HepG2 (cell line): ENCODE measurements at regions not wholly inside any gene's neighbourhood (a gene's known extent, or its start where the extent isn't known, plus 50 kb on each side); places are given as distances from the start of the nearest gene placed in this dataset.
"Not testable (repeated sequence)": the region's sequence is repeated elsewhere in the genome, so short reads cannot be mapped to it uniquely, and the experiment has no call there.

Source experiments
- BRCA1 ChIP-seq: sonication (generic); formaldehyde crosslinking; IDR thresholded peaks from 2 replicates; pipeline ENCODE4 v1.4.0; 2020; ENCODE audit warnings: missing genetic modification reagents
- EZH2 ChIP-seq: conservative IDR thresholded peaks from 2 replicates; pipeline ENCODE4 v1.6.1; 2012; ENCODE audit warnings: mild to moderate bottlenecking, low read depth, low read length, moderate library complexity
- NFE2L2 ChIP-seq: fragments of 150-350 bp; IDR thresholded peaks from 2 replicates; pipeline ENCODE4 v1.6.1; 2014; ENCODE audit warnings: low read length
- POLR2A ChIP-seq, 2 experiments: IDR thresholded peaks; 2 replicates each; pipeline ENCODE4 v1.6.1; 2011; ENCODE audit warnings: low read depth in 2 of 2, low read length in 2 of 2, mild to moderate bottlenecking in 1 of 2, moderate library complexity in 1 of 2; ENCODE audit not compliant: insufficient read depth in 1 of 2
- RFX5 ChIP-seq: IDR thresholded peaks from 2 replicates; pipeline ENCODE4 v1.6.1; 2011; ENCODE audit warnings: low read depth, low read length, improper control_type of control experiment
- STAT6 ChIP-seq: sonication (generic); formaldehyde crosslinking; IDR thresholded peaks from 2 replicates; pipeline ENCODE4 v1.4.0; 2020; ENCODE audit warnings: missing genetic modification reagents, mild to moderate bottlenecking, borderline replicate concordance

GRCh38 chr14:81781798-81782197 lies 248.1 kb upstream of the SEL1L start:
- not testable (repeated sequence) for TF ChIP-seq STAT6 (CRISPR knock-in tag); NFE2L2; RFX5; BRCA1 (CRISPR knock-in tag); POLR2A (IDR thresholded peaks at IDR 0.05; ENCODE audit: insufficient read depth in 1 of 2, low read depth in 2 of 2, low read length in 2 of 2); EZH2
